Mammary epithelial cell (primary cell): ENCODE measurements at regions not wholly inside any gene's neighbourhood (a gene's known extent, or its start where the extent isn't known, plus 50 kb on each side); places are given as distances from the start of the nearest gene placed in this dataset.

Experiments
- CTCF ChIP-seq, 2 donors: IDR thresholded peaks in 1 of 2; conservative IDR thresholded peaks in 1 of 2; 2 replicates each; pipeline ENCODE4 v1.5.1; 2011 to 2012; ENCODE audit warnings: inconsistent platforms in 2 of 2, low read length in 2 of 2, mild to moderate bottlenecking in 2 of 2, control low read depth in 1 of 2, low read depth in 1 of 2; ENCODE audit not compliant: insufficient read depth in 1 of 2; ENCODE audit errors: extremely low read depth in 1 of 2
- EZH2 ChIP-seq: IDR thresholded peaks from 2 replicates; pipeline ENCODE4 v1.6.1; 2012; ENCODE audit warnings: low read length, inconsistent platforms, borderline replicate concordance

- TF ChIP-seq CTCF (conservative IDR thresholded peaks at IDR 0.05 in 1 of 2, IDR thresholded peaks at IDR 0.05 in 1 of 2; ENCODE audit: extremely low read depth in 1 of 2, insufficient read depth in 1 of 2, low read depth in 1 of 2, low read length in 2 of 2) (no peak), EZH2 (no peak)
These were observed 59.0 kb upstream of the CDK20 start for GRCh38 chr9:88033359-88033702.
